GM19438 (cell line): ENCODE measurements at regions not wholly inside any gene's neighbourhood (a gene's known extent, or its start where the extent isn't known, plus 50 kb on each side); places are given as distances from the start of the nearest gene placed in this dataset.

Experiments
- ATAC-seq: cut with Tn5 transposase; IDR thresholded peaks from one replicate; pipeline ENCODE4 v1.9.1; 2021; ENCODE audit warnings: low read depth; ENCODE audit not compliant: unreplicated experiment

DNA sequence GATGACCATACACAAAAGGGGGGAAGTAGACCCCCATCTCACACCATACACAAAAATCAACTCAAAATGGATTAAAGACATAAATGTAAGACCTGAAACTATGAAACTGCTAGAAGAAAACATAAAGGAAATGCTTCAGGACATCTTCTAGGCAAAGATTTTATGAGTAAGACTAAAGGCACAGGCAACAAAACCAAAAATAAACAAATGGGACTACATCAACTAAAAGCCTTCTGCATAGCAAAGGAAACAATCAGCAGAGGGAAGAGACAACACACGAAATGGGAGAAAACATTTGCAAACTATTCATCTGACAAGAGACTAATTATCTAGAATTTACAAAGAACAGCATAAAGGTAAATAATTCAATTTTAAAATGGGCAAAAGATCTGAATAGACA lies 152.1 kb downstream of the AXIN2 start:
- ATAC-seq, result no peak

DNA sequence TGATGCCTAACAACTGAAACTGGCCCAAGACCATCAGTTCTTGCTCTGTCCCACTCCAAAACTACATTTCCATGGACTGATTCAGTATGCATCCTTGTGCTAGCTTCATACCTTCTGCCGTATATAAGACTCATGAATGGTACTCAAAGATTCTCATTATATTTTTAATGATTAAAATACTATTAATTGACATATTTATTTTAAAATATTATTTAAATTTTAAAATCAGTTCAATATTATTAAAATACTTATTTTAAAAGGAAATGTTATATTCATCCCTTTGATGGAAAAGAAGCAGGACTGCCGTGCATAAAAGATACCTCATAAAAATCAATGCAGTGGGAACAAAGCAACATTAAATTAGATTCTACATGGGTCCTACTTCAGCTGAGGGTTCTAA lies 153.4 kb downstream of the AXIN2 start:
- ATAC-seq, result no peak

DNA sequence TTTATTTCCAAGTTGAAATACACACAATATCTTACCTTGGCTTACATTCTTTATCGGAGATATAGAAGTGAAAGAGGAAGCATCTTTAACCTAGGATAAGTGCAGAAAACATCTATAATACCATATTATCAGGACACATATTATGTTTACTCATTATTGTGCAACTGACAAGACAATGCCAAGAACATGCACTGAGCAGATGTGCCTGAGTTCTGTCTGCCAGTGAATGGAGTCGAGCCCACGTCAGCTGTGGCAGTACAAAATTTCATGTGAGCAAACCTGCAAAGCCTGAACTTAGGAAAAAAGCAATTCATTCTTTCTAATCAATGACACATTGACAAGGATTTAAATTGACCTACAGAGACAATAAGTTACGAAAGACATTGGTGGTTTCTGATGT lies 154.4 kb downstream of the AXIN2 start:
- ATAC-seq, result no peak

DNA sequence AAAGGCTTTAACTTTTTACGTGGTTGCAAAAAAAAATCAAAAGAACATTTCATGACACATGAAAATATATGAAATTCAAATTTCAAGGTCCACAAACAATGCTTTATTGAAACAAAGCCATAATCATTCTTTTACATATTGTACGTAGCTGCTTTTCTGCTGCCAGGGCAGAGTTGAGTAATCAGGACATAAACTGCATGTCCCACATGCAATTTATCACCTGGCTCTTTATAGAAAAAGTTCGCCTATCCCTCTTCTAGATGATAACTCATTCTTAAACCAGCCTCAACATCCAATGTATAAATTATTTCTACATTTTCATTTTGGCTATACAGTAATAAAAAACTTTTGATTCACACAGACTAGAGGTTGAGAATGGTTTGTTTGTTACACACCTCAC lies 154.9 kb downstream of the AXIN2 start:
- no peak for ATAC-seq

DNA sequence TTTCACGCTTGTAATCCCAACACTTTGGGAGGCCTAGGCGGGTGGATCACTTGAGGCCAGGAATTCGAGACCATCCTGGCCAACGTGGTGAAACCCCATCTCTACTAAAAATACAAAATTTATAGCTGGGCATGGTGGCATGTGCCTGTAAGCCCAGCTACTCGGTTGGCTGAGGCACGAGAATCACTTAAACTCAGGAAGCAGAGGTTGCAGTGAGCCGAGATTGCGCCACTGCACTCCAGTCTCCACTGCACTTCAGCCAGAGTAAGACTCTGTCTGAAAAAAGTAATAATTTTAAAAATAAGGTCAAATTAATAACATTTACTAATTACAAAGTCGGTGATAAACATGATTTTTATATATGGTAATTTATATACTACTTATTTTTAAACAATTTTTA lies 155.9 kb downstream of the AXIN2 start:
- no peak for ATAC-seq

DNA sequence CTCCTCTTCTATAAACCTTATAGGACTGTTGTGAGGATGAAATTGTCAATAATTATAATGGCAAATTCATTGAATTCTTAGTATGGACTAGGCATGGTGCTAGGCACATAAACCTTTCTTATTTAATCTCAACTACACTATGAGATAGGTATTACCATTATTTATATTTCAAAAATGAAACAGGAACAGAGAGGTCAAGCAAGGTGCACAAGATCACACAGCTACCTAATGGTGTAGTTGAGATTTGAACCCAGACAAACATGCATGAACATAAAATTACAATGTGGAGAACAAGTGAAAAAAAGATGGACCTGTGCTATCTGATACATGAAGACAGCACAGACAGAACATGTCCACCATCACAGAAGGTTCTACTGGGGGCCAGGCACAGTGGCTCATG lies 156.7 kb downstream of the AXIN2 start:
- ATAC-seq, result no peak

DNA sequence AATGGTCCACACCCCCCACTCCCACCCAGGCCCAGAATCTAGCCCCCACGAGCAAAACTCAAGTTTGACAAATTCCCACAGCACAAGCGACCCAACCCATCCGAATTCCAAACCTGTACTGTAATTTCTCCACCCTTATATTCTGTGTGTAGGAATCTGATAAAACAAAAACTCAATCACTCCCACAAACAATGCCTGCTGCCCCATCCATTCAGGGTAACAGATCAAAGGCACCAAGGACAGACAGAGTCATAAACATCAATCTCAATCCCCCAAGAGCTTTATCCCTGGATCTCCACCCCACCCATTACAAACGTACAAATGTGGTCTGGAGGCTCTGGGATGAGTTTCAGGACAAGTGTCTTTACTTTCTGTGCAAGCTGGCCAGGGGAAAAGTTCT lies 157.8 kb downstream of the AXIN2 start:
- no peak for ATAC-seq

DNA sequence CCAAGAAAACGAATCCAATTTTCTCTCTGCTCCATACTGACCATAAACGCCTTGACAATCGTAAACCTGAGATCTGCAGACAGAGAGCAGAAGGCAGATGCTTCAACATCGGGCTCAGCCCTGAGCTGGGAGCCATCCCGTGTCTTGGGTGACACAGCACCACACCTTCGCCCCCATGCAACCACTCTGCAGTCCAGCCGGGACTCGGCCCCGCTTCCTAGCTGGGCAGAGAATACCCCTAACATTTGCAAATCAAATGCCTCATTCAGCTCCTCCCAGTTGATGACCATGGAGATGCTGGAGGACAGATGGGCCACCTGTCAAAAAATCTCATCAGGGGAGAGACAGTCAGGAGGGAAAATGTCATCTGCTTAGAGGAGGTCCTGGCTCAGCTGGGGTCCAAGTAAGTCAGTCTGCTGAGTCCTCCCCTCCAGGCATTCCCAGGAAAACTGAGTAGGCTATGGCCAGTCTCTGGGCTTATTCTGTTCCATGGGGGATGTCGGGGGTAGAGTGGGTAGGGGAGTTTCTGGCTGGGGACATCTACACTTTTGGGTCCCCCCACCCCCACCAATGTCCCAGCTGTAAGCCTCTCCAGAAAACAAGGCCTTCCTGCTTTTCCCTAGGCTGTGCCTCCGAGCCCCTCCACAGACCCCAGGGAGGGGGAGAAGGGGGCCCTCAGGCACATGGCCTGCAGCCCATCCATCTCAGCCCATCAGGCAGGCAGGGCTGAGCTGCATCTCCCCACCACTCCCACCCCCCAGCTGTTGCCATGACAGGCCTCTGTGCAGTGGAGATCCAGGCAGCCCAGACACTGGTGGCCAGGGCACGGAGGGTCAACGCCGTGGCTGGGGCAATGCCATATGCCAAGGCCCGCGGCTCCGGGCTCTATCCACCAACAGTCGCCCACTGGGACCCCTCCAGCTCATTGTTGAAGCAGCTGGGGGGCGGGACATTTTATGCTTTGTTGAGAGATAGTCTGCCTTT lies 158.6 kb downstream of the AXIN2 start:
- no peak for ATAC-seq

DNA sequence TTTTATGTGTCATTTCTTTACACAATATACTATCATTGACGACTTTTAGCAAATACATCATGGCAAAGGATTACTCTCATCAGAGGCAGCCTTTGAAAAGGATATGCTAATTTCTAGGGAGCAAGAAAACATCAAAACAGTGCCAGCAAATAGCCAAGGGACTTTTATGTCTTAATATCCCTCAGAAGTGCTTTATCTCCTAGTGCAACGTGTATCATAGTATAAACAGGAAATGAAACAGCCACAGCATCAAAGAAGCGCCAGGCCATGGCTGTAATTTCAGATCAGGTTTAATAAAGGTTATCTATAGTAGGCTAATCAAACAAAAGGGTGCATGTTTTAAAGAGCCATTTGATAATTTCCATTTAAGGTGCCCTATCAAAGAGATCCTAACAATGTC lies 159.9 kb downstream of the AXIN2 start:
- ATAC-seq, result no peak

DNA sequence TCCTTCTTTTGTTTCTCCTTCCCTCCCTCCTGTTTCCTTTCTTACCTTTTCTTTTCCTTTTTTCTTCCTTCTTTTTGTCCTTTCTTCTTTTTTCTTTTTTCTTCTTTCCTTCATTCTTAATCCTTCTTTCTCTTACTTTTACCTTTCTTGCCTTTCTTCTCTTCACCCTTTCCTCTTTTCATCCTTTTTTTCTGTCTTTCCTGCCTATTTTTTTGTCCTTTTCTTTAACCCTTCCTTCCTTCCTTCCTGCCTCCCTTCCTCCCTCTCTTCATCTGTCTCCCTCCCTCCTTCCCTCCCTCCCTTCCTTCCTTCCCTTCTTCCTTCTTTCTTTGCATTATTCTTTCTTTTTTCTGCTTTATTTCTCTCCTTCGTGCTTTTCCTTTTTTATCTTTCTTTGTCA lies 160.7 kb downstream of the AXIN2 start:
- ATAC-seq, result no peak

DNA sequence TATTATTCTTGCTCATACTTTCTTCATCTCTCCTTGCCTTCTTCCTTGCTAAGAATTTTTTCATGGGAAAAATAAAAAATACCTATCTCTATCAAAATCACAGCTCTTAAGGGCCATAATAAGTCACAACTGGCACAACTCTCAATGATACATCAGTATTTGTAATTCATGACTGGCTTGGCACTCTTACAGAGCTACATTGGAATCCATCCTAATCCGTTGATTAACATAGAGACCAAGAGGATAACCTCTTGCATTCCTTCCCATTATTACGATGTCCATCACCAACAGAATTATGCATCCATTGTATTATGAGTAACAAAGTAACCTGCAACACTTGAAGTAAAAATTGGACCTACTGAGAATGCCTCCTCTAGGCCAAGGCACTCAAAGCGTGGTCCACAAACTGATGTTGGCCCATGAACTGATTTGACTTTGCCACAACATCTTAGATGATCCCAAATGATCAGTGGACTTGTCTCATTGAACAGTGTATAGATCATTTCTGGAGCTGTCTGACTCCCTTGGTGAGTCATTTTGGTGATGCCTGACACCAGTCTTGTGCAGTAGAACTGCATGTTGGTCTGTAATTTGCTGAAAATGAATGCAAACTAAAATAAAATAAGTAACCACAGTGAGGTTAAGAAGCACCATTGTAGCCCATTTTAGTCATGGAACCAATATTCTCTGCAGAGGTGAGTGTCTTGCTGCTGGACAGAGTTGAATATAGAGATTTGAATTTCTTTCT lies 163.2 kb downstream of the AXIN2 start:
- no peak for ATAC-seq

DNA sequence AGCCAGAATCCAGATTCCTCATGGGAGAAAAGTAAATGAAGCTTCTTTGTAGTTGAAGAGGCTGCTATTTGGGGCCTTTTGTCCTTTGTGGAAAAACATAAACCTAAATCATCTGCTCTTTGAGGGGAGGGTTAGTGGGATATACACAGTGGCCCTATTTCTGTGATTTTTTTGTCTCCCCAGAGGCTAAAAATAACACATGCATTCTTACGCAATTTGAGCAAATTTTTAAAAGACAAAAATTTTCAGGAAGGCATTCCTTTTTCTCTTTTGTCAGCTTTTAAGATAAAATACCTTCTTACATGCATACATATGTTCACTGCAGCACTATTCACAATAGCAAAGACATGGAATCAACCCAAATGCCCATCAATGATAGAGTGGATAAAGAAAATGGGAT lies 165.5 kb downstream of the AXIN2 start:
- ATAC-seq, result no peak

DNA sequence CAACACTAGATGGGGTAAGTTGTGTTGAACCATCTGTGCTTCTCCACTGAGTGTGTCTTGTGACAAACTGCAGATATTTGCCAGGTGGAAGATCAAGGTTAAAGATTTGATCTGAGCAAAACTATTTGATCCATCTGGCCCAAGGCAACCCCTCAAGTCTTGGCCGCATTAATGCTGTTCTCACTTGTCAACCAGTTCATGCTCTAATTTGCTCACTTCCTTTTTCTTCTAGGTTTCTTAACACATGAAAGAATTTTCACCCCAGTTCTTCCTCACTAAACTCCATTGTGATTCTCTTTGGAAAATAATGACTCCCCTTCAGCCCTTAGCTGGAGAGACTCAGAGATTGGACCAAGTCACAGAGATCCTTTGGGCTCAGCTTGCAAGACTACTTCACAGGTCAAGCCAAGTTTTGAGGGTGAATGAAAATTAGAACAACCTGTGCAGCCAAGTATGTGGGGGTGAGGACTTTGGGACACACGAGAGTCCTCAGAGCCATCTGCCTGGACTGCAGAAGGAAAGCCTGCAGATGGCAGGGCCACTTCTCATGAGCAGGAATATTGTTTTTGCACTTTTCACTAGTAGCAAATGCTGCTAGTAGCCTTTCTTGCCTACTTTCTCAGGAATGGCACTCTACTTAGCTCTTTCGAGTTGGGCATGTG lies 166.5 kb downstream of the AXIN2 start:
- ATAC-seq, result no peak

DNA sequence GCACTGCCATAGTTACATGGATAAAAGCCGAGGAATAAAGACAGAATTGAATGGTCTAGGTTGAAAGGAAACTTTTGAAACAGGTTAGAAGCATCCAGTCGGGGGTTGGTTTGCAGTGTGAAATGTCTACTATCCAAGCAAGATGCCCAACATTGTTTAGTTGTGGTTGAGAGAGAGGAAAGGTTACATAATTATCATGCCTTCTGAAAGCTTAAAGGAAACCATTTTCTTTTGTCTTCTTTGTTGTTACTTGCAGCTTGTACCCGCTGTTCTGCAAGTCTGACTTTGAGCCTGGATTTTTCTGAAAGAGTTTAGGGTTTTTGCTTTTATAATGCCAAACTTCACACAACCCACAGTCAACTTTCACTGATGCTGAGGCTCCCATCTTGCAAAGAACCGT lies 167.9 kb downstream of the AXIN2 start:
- ATAC-seq, result no peak

DNA sequence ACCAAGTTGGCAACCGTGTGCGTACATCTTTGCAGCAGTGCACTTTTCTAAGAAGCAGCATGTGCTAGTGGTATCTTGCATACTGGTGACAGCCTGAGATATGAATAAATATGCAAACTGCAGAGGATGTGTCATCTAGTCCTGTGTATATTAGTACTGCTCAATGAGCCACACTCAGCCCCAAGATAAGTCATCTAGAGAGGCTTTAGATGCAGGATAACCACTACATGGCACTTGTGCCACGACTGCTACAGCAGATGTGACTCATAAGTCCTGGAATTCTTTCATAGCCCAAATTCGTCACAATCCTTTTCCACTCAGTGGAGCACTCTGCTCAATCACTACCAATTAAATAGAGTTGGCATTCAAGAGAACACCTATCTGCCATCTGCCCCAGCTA lies 171.5 kb downstream of the AXIN2 start:
- no peak for ATAC-seq

DNA sequence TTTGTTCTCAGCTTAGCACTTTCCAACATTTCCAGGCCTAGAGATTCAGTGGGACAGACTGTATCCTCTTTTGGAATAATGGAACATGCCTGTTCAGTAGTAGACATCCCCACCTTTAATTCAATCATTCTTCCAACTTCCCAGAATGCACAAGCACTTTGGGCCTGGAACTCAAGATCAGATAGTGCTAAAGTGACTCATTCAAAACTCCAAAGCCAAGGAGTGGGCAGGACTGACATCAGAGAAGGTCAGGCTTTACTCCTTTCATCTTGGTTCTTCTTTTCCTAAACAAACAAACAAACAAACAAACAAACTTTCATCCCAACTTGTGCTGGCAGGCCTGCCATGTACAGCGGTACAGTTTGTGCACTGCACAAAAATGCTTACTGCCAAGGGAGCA lies 172.0 kb downstream of the AXIN2 start:
- no peak for ATAC-seq

DNA sequence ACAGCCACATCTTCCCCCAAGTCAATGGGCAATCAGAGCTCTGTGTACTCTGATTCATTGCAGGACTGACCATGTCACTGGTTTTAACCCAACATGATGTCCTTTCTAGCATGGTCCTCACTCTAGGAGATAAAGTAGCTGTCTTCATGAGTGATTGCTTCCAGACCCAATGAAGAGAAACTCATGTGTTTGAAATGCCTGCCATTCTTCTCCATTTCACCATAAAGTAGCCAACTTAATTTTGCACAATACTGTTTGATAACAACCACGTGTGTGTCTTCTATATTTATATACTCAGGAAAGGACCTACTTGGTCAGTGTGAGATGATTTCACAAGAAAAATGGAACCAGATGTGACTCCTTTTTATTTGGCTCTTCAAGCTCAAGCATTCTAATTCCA lies 172.5 kb downstream of the AXIN2 start:
- no peak for ATAC-seq

DNA sequence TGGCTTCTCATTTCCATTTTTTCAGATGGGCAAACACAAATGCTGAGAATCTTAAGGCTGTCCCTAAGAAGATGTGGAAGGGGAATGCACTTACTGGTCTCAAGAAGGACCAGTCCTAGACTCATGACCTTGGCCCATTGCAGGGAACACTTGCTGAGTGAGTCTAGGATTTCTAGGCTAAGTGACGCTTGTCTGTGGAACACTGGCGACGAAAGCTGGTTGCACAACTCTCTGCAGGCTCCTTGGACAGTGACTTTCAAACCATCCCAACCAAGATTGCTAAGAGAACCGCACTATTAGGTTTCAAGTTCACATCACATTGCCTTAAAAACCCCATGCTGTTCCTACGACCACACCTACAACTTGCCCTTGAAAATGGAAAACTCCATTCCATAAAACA lies 174.1 kb downstream of the AXIN2 start:
- no peak for ATAC-seq

DNA sequence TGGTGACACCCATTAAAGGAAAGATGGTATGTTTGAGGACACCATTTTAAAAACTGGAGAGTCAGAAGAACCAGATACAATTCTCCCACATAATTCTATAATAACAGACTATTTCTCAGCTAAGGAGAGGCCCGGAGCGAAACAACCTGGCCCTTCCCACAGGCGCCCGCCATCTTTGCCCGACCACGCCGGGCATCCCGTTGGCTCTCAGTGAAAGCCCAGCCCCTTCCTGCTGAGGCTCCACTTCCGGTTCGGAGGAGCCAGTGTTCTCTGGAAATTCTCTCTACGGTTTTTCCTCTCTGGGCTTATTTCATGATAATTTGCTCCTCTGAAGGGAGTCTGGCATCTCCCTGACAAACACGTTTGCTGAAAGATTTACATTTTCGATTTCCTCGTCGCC lies 175.7 kb downstream of the AXIN2 start:
- ATAC-seq, result no peak

DNA sequence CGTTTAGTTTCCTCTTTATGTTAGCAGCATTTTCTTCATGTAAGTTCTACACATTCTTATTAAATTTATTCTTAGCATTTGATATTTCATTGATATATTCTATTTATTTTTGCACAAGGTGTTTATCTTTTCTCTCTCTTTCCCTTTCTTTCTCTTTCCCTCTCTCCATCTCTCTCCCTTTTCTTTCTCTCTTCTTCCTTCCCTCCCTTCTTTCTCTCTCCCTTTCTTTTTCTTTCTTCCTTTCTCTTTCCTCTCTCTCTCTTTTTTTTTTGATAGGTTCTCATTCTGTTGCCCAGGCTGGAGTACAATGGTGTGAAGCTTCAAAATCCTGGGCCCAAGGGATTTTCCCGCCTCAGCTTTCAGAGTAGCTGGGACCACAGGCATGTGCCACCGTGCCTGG lies 176.4 kb downstream of the AXIN2 start:
- no peak for ATAC-seq

DNA sequence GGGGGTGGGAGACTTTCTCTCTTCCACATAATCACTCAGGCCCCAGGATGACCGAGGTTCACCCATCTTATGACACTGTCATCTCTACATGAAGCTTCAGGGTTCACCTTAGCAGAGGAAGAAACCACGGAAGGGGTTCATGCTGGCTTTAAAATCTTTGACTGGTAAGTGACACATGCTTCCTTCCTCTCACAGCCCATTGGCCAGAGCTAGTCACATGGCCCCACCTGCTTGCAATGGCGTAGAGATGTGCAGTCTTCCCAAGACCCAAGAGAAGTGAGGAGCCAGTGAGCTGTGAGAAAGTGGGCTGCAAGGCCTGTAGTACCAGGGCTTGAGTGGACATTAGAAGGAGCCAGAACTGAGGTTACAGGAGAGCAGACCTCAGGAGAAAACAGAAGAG lies 180.3 kb downstream of the AXIN2 start:
- ATAC-seq, result no peak
